GM23338 (cell line): ENCODE measurements at regions not wholly inside any gene's neighbourhood (a gene's known extent, or its start where the extent isn't known, plus 50 kb on each side); places are given as distances from the start of the nearest gene placed in this dataset.

Experiments used
- ATAC-seq: fragments of 200-7000 bp; cut with Tn5 transposase; 3 replicates; pipeline ENCODE4 v1.9.1; 2020
- DNase-seq: peaks from one replicate; pipeline ENCODE4 v3.0.0-alpha.2; 2015; ENCODE audit warnings: low spot score
- H2AFZ ChIP-seq: fragments of 200-600 bp; sonication (generic); 2 replicates; pipeline ENCODE4 v1.8.0; 2016; ENCODE audit warnings: antibody characterized with exemption, mild to moderate bottlenecking, moderate library complexity
- H3F3A ChIP-seq: fragments of 200-600 bp; sonication (generic); replicated peaks from 2 replicates; pipeline ENCODE4 v1.8.0; 2017; ENCODE audit warnings: antibody characterized with exemption, mixed run types, low read depth
- H3K27ac ChIP-seq: fragments of 200-600 bp; sonication (generic); 2 replicates; pipeline ENCODE4 v1.6.1; 2016; ENCODE audit warnings: low read depth
- H3K27me3 ChIP-seq: fragments of 200-600 bp; sonication (generic); 2 replicates; pipeline ENCODE4 v1.8.0; 2016; ENCODE audit warnings: mild to moderate bottlenecking, mixed run types, moderate library complexity; ENCODE audit not compliant: insufficient read depth
- H3K36me3 ChIP-seq: fragments of 200-600 bp; sonication (generic); 2 replicates; pipeline ENCODE4 v1.8.0; 2016; ENCODE audit warnings: mild to moderate bottlenecking; ENCODE audit not compliant: insufficient read depth
- H3K4me1 ChIP-seq: fragments of 200-600 bp; sonication (generic); 2 replicates; pipeline ENCODE4 v1.8.0; 2016; ENCODE audit warnings: mild to moderate bottlenecking, moderate library complexity; ENCODE audit not compliant: insufficient read depth
- H3K4me2 ChIP-seq: fragments of 200-600 bp; sonication (generic); 2 replicates; pipeline ENCODE4 v1.7.1; 2017; ENCODE audit warnings: mixed run types
- H3K4me3 ChIP-seq: fragments of 200-600 bp; sonication (generic); 2 replicates; pipeline ENCODE4 v1.6.1; 2016; ENCODE audit warnings: mixed run types
- H3K79me2 ChIP-seq: fragments of 200-600 bp; sonication (generic); replicated peaks from 2 replicates; pipeline ENCODE4 v1.8.0; 2017; ENCODE audit warnings: mild to moderate bottlenecking; ENCODE audit not compliant: insufficient read depth
- H3K9me2 ChIP-seq: fragments of 200-600 bp; sonication (generic); 2 replicates; pipeline ENCODE4 v1.8.0; 2017; ENCODE audit not compliant: insufficient read depth
- H4K20me1 ChIP-seq: fragments of 200-600 bp; sonication (generic); replicated peaks from 2 replicates; pipeline ENCODE4 v1.8.0; 2017; ENCODE audit warnings: mild to moderate bottlenecking; ENCODE audit not compliant: insufficient read depth
- H3K27ac Mint-ChIP-seq: 2 replicates; pipeline ENCODE4 v1.8.0; 2020; ENCODE audit warnings: inconsistent platforms, mild to moderate bottlenecking, moderate library complexity, mixed read lengths
- H3K27me3 Mint-ChIP-seq: 3 replicates; pipeline ENCODE4 v1.8.0; 2022; ENCODE audit warnings: low read depth, mild to moderate bottlenecking, moderate library complexity, mixed read lengths, inconsistent platforms; ENCODE audit not compliant: insufficient read depth, poor library complexity
- H3K36me3 Mint-ChIP-seq: 3 replicates; pipeline ENCODE4 v1.8.0; 2021; ENCODE audit warnings: low read depth, mild to moderate bottlenecking, inconsistent platforms, moderate library complexity, mixed read lengths
- H3K4me1 Mint-ChIP-seq: 3 replicates; pipeline ENCODE4 v1.8.0; 2020; ENCODE audit warnings: mild to moderate bottlenecking, inconsistent platforms, mixed read lengths
- H3K4me3 Mint-ChIP-seq: 3 replicates; pipeline ENCODE4 v1.8.0; 2021; ENCODE audit warnings: moderate library complexity, mild to moderate bottlenecking, inconsistent platforms, mixed read lengths
- H3K9me3 Mint-ChIP-seq: 3 replicates; pipeline ENCODE4 v1.8.0; 2020; ENCODE audit warnings: moderate library complexity, mild to moderate bottlenecking, inconsistent platforms, mixed read lengths
- CREB1 ChIP-seq: fragments of 250-450 bp; sonication (Bioruptor Pico); IDR thresholded peaks from 2 replicates; pipeline ENCODE4 v1.5.0; 2020; ENCODE audit warnings: low read depth, mild to moderate bottlenecking, moderate library complexity
- EZH2 ChIP-seq: fragments of 200-600 bp; sonication (generic); IDR thresholded peaks from one replicate; pipeline ENCODE4 v1.8.0; 2017; ENCODE audit warnings: antibody characterized with exemption, mild to moderate bottlenecking, low read depth; ENCODE audit not compliant: unreplicated experiment
- EZH2phosphoT487 ChIP-seq: fragments of 200-600 bp; sonication (generic); IDR thresholded peaks from one replicate; pipeline ENCODE4 v1.8.1; 2018; ENCODE audit warnings: antibody characterized with exemption; ENCODE audit not compliant: unreplicated experiment
- NANOG ChIP-seq: IDR thresholded peaks from 2 replicates; pipeline ENCODE4 v1.6.1; 2016; ENCODE audit warnings: antibody characterized with exemption, borderline replicate concordance
- STAT1 ChIP-seq: IDR thresholded peaks from one replicate; pipeline ENCODE4 v1.6.1; 2016; ENCODE audit warnings: antibody characterized with exemption; ENCODE audit not compliant: unreplicated experiment
- ZNF331 ChIP-seq: fragments of 250-450 bp; sonication (Bioruptor Pico); IDR thresholded peaks from 2 replicates; pipeline ENCODE4 v1.5.0; 2020; ENCODE audit warnings: low read depth, mild to moderate bottlenecking, moderate library complexity
- TF ChIP-seq, protein P1 (sequence below): IDR thresholded peaks from 2 replicates; pipeline ENCODE4 v1.6.1; 2016; ENCODE audit warnings: antibody characterized with exemption
- TF ChIP-seq, protein P2 (sequence below): fragments of 250-450 bp; sonication (Bioruptor Pico); IDR thresholded peaks from 2 replicates; pipeline ENCODE4 v1.5.0; 2020; ENCODE audit warnings: mild to moderate bottlenecking, moderate library complexity
- TF ChIP-seq, protein P3 (sequence below): IDR thresholded peaks from one replicate; pipeline ENCODE4 v1.6.1; 2018; ENCODE audit warnings: antibody characterized with exemption; ENCODE audit not compliant: unreplicated experiment
- TF ChIP-seq, protein P4 (sequence below), 2 experiments: fragments of 200-600 bp in 1 of 2; sonication (generic) in 1 of 2; conservative IDR thresholded peaks; 2 replicates each; pipeline versions ENCODE4 v1.5.1 to v1.6.1; 2016 to 2017; ENCODE audit warnings: antibody characterized with exemption in 2 of 2, low read depth in 2 of 2, mild to moderate bottlenecking in 2 of 2, moderate library complexity in 1 of 2

DNA sequence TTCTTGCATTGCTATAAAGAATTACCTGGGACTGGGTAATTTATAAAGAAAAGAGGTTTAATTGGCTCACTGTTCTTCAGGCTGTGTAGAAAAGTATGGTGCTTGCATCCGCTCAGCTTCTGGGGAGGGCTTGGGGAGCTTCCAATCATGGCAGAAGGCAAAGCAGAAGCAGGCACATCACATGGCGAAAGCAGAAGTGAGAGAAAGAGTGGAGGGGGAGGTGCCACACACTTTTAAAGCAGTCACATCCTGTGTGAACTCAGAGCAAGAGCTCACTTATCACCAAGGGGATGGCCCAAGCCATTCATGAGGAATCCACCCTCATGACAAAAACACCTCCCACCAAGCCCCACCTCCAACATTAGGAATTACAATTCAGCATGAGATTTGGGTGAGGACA is 303.5 kb downstream of the OTUD1 start:
- Mint-ChIP-seq H3K27ac (no peak overlapping the region), H3K4me1 (no peaks in the 10 kb centered on the region; the same call in 2 of the 3 replicates), H3K4me3 (no peak overlapping the region), H3K9me3 (no peaks in the 10 kb centered on the region; the same call in 2 of the 3 replicates), H3K36me3 (no peaks in the 10 kb centered on the region), H3K27me3 (peaks cover 7% of the 10 kb centered on the region)
- H3K4me3 ChIP-seq, result no peak overlapping the region
- no peaks in the 10 kb centered on the region for H3K27me3 ChIP-seq
- no peak for ATAC-seq
- H3K4me2 ChIP-seq, result no peak overlapping the region
- TF ChIP-seq, protein P1, sequence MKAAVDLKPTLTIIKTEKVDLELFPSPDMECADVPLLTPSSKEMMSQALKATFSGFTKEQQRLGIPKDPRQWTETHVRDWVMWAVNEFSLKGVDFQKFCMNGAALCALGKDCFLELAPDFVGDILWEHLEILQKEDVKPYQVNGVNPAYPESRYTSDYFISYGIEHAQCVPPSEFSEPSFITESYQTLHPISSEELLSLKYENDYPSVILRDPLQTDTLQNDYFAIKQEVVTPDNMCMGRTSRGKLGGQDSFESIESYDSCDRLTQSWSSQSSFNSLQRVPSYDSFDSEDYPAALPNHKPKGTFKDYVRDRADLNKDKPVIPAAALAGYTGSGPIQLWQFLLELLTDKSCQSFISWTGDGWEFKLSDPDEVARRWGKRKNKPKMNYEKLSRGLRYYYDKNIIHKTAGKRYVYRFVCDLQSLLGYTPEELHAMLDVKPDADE, result no peak
- TF ChIP-seq ZNF331, result no peak
- no peak for TF ChIP-seq STAT1
- TF ChIP-seq, protein P2, sequence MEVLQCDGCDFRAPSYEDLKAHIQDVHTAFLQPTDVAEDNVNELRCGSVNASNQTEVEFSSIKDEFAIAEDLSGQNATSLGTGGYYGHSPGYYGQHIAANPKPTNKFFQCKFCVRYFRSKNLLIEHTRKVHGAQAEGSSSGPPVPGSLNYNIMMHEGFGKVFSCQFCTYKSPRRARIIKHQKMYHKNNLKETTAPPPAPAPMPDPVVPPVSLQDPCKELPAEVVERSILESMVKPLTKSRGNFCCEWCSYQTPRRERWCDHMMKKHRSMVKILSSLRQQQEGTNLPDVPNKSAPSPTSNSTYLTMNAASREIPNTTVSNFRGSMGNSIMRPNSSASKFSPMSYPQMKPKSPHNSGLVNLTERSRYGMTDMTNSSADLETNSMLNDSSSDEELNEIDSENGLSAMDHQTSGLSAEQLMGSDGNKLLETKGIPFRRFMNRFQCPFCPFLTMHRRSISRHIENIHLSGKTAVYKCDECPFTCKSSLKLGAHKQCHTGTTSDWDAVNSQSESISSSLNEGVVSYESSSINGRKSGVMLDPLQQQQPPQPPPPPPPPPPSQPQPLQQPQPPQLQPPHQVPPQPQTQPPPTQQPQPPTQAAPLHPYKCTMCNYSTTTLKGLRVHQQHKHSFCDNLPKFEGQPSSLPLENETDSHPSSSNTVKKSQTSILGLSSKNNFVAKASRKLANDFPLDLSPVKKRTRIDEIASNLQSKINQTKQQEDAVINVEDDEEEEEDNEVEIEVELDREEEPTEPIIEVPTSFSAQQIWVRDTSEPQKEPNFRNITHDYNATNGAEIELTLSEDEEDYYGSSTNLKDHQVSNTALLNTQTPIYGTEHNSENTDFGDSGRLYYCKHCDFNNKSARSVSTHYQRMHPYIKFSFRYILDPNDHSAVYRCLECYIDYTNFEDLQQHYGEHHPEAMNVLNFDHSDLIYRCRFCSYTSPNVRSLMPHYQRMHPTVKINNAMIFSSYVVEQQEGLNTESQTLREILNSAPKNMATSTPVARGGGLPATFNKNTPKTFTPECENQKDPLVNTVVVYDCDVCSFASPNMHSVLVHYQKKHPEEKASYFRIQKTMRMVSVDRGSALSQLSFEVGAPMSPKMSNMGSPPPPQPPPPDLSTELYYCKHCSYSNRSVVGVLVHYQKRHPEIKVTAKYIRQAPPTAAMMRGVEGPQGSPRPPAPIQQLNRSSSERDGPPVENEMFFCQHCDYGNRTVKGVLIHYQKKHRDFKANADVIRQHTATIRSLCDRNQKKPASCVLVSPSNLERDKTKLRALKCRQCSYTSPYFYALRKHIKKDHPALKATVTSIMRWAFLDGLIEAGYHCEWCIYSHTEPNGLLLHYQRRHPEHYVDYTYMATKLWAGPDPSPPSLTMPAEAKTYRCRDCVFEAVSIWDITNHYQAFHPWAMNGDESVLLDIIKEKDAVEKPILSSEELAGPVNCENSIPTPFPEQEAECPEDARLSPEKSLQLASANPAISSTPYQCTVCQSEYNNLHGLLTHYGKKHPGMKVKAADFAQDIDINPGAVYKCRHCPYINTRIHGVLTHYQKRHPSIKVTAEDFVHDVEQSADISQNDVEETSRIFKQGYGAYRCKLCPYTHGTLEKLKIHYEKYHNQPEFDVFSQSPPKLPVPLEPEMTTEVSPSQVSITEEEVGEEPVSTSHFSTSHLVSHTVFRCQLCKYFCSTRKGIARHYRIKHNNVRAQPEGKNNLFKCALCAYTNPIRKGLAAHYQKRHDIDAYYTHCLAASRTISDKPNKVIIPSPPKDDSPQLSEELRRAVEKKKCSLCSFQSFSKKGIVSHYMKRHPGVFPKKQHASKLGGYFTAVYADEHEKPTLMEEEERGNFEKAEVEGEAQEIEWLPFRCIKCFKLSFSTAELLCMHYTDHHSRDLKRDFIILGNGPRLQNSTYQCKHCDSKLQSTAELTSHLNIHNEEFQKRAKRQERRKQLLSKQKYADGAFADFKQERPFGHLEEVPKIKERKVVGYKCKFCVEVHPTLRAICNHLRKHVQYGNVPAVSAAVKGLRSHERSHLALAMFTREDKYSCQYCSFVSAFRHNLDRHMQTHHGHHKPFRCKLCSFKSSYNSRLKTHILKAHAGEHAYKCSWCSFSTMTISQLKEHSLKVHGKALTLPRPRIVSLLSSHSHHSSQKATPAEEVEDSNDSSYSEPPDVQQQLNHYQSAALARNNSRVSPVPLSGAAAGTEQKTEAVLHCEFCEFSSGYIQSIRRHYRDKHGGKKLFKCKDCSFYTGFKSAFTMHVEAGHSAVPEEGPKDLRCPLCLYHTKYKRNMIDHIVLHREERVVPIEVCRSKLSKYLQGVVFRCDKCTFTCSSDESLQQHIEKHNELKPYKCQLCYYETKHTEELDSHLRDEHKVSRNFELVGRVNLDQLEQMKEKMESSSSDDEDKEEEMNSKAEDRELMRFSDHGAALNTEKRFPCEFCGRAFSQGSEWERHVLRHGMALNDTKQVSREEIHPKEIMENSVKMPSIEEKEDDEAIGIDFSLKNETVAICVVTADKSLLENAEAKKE (CRISPR knock-in tag), result no peak
- TF ChIP-seq, protein P3, sequence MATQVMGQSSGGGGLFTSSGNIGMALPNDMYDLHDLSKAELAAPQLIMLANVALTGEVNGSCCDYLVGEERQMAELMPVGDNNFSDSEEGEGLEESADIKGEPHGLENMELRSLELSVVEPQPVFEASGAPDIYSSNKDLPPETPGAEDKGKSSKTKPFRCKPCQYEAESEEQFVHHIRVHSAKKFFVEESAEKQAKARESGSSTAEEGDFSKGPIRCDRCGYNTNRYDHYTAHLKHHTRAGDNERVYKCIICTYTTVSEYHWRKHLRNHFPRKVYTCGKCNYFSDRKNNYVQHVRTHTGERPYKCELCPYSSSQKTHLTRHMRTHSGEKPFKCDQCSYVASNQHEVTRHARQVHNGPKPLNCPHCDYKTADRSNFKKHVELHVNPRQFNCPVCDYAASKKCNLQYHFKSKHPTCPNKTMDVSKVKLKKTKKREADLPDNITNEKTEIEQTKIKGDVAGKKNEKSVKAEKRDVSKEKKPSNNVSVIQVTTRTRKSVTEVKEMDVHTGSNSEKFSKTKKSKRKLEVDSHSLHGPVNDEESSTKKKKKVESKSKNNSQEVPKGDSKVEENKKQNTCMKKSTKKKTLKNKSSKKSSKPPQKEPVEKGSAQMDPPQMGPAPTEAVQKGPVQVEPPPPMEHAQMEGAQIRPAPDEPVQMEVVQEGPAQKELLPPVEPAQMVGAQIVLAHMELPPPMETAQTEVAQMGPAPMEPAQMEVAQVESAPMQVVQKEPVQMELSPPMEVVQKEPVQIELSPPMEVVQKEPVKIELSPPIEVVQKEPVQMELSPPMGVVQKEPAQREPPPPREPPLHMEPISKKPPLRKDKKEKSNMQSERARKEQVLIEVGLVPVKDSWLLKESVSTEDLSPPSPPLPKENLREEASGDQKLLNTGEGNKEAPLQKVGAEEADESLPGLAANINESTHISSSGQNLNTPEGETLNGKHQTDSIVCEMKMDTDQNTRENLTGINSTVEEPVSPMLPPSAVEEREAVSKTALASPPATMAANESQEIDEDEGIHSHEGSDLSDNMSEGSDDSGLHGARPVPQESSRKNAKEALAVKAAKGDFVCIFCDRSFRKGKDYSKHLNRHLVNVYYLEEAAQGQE, result no peak
- TF ChIP-seq CREB1 (CRISPR knock-in tag), result no peak
- TF ChIP-seq, protein P4, sequence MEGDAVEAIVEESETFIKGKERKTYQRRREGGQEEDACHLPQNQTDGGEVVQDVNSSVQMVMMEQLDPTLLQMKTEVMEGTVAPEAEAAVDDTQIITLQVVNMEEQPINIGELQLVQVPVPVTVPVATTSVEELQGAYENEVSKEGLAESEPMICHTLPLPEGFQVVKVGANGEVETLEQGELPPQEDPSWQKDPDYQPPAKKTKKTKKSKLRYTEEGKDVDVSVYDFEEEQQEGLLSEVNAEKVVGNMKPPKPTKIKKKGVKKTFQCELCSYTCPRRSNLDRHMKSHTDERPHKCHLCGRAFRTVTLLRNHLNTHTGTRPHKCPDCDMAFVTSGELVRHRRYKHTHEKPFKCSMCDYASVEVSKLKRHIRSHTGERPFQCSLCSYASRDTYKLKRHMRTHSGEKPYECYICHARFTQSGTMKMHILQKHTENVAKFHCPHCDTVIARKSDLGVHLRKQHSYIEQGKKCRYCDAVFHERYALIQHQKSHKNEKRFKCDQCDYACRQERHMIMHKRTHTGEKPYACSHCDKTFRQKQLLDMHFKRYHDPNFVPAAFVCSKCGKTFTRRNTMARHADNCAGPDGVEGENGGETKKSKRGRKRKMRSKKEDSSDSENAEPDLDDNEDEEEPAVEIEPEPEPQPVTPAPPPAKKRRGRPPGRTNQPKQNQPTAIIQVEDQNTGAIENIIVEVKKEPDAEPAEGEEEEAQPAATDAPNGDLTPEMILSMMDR (conservative IDR thresholded peaks at IDR 0.05; ENCODE audit: low read depth in 2 of 2), result no peak
- no peak for TF ChIP-seq EZH2
- TF ChIP-seq EZH2phosphoT487, result no peak
- TF ChIP-seq NANOG, result no peak
- H3K79me2 ChIP-seq, result no peaks in the 10 kb centered on the region
- no peaks in the 10 kb centered on the region; the same call in 1 of the 2 replicates for H3K4me1 ChIP-seq
- no peaks in the 10 kb centered on the region for H3K36me3 ChIP-seq
- H3K27ac ChIP-seq, result no peak overlapping the region
- H4K20me1 ChIP-seq, result no peaks in the 10 kb centered on the region; the same call in 1 of the 2 replicates
- H2AFZ ChIP-seq, result no peak overlapping the region
- peaks cover 24% of the 10 kb centered on the region; the same call in 1 of the 2 replicates for H3K9me2 ChIP-seq
- H3F3A ChIP-seq, result no peaks in the 10 kb centered on the region
- DNase-seq, result no peak
